MCF 10A (cell line): ENCODE measurements at regions not wholly inside any gene's neighbourhood (a gene's known extent, or its start where the extent isn't known, plus 50 kb on each side); places are given as distances from the start of the nearest gene placed in this dataset.

ENCODE experiments used
- BruUV-seq: library from RNA; stranded (reverse); fragments of 400-500 nt; replicated peaks from 2 replicates; lab custom pipeline; 2021; lab: Mats Ljungman, UMichigan
- CTCF ChIA-PET: fragments of 300-600 bp; sonication (Branson Sonifier 250); formaldehyde crosslinking; extraction: SDS; loops from one replicate; lab custom pipeline; 2021; ENCODE audit warnings: antibody characterized with exemption, inconsistent platforms; lab: Yijun Ruan, JAX
- POLR2A ChIA-PET: fragments of 300-600, 350-650 bp; sonication (Branson Sonifier 250); formaldehyde crosslinking; extraction: SDS; loops from one replicate; lab custom pipeline; 2020; ENCODE audit warnings: antibody characterized with exemption, inconsistent platforms; lab: Yijun Ruan, JAX
- DNase-seq: peaks from one replicate; pipeline ENCODE4 v3.0.0-alpha.2; 2018; ENCODE audit not compliant: unreplicated experiment
- H3K27ac Mint-ChIP-seq: one replicate; pipeline ENCODE4 v1.8.0; 2022; ENCODE audit warnings: mild to moderate bottlenecking, low read depth, mixed read lengths; ENCODE audit not compliant: unreplicated experiment
- H3K27me3 Mint-ChIP-seq: one replicate; pipeline ENCODE4 v1.8.0; 2022; ENCODE audit warnings: mixed read lengths; ENCODE audit not compliant: insufficient read depth, unreplicated experiment
- H3K36me3 Mint-ChIP-seq: one replicate; pipeline ENCODE4 v1.8.0; 2022; ENCODE audit warnings: mild to moderate bottlenecking, moderate library complexity, mixed read lengths; ENCODE audit not compliant: insufficient read depth, unreplicated experiment
- H3K4me1 Mint-ChIP-seq: one replicate; pipeline ENCODE4 v1.8.0; 2022; ENCODE audit warnings: mixed read lengths; ENCODE audit not compliant: insufficient read depth, unreplicated experiment
- H3K4me3 Mint-ChIP-seq: one replicate; pipeline ENCODE4 v1.8.0; 2022; ENCODE audit warnings: mild to moderate bottlenecking, moderate library complexity, mixed read lengths; ENCODE audit not compliant: unreplicated experiment
- H3K9me3 Mint-ChIP-seq: one replicate; pipeline ENCODE4 v1.8.0; 2022; ENCODE audit warnings: mixed read lengths; ENCODE audit not compliant: unreplicated experiment
- intact Hi-C: fragments of 100-400 bp; cut with micrococcal nuclease; formaldehyde crosslinking; loops from 2 replicates; pipeline ENCODE4 v1.14.1; 2022
- TF ChIP-seq, protein P1 (sequence below): fragments of 200-600 bp; IDR thresholded peaks from one replicate; pipeline ENCODE4 v1.8.0; 2022; ENCODE audit warnings: antibody characterized with exemption, mild to moderate bottlenecking; ENCODE audit not compliant: unreplicated experiment

DNA sequence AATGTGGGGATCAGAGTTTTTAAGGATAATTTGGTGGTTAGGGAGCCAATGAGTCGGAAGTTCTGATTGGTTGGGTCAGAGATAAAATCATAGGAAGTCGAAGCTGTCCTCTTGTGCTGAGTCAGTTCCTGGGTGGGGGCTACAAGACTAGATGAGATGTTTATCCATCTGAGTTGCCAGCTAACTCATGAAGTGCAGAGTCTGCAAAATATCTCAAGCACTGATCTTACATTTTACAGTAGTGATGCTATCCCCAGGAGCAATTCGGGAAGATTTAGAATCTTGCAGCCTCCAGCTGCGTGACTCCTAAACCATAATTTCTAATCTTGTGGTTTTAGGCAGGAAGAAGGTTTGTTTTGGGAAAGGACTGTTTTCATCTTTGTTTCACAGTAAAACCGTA lies 565.8 kb upstream of the SPANXN1 start:
- H3K36me3 Mint-ChIP-seq = peaks cover 4% of the 10 kb centered on the region
- intact Hi-C loops = no loop called here
- CTCF ChIA-PET = interaction anchor here (1.0 kb wide), 1 partner anchor 216 kb away, joined by 3 read pairs; no protein-coding TSS in a partner anchor
- no TSS peak for BruUV-seq
- DNase-seq = peak; percentile 50
- H3K27ac Mint-ChIP-seq = no peak overlapping the region
- no peaks in the 10 kb centered on the region for H3K4me1 Mint-ChIP-seq
- no peaks in the 10 kb centered on the region for H3K27me3 Mint-ChIP-seq
- no peaks in the 10 kb centered on the region for H3K9me3 Mint-ChIP-seq
- TF ChIP-seq, protein P1, sequence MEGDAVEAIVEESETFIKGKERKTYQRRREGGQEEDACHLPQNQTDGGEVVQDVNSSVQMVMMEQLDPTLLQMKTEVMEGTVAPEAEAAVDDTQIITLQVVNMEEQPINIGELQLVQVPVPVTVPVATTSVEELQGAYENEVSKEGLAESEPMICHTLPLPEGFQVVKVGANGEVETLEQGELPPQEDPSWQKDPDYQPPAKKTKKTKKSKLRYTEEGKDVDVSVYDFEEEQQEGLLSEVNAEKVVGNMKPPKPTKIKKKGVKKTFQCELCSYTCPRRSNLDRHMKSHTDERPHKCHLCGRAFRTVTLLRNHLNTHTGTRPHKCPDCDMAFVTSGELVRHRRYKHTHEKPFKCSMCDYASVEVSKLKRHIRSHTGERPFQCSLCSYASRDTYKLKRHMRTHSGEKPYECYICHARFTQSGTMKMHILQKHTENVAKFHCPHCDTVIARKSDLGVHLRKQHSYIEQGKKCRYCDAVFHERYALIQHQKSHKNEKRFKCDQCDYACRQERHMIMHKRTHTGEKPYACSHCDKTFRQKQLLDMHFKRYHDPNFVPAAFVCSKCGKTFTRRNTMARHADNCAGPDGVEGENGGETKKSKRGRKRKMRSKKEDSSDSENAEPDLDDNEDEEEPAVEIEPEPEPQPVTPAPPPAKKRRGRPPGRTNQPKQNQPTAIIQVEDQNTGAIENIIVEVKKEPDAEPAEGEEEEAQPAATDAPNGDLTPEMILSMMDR = no peak
- POLR2A ChIA-PET = interaction anchor here (1.5 kb wide), 1 partner anchor 10 kb away, joined by 5 read pairs; no protein-coding TSS in a partner anchor
- no peak overlapping the region for H3K4me3 Mint-ChIP-seq

DNA sequence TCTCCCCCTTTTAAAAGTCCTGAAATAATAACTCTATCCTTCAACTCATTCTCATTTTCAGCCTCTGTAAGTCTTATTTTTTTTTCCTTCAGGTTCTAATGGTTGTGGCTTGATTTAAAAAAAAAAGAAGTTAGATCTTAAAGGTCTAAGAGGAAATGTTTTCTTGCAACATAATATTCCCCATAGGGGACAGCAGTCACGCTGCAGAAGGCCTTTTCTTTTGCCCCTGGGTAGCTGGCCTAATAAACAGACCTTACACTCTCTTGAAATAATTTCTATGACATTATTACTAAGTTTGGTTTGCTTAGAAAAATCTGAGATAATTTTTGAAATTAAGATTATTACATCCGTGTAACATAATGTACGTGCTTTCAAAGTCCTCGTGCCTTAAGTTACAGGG lies 564.1 kb upstream of the SPANXN1 start:
- TF ChIP-seq, protein P1 = no peak
- BruUV-seq = no TSS peak
- H3K27ac Mint-ChIP-seq = peak overlapping the region; percentile 35
- H3K36me3 Mint-ChIP-seq = peaks cover 4% of the 10 kb centered on the region
- H3K4me3 Mint-ChIP-seq = no peak overlapping the region
- no peaks in the 10 kb centered on the region for H3K4me1 Mint-ChIP-seq
- intact Hi-C loops = no loop called here
- no peaks in the 10 kb centered on the region for H3K9me3 Mint-ChIP-seq
- H3K27me3 Mint-ChIP-seq = no peaks in the 10 kb centered on the region
- CTCF ChIA-PET = interaction anchor here (0.6 kb wide), 1 partner anchor 384 kb away, joined by 4 read pairs; no protein-coding TSS in a partner anchor
- POLR2A ChIA-PET = no interaction called here
- no peak for DNase-seq

DNA sequence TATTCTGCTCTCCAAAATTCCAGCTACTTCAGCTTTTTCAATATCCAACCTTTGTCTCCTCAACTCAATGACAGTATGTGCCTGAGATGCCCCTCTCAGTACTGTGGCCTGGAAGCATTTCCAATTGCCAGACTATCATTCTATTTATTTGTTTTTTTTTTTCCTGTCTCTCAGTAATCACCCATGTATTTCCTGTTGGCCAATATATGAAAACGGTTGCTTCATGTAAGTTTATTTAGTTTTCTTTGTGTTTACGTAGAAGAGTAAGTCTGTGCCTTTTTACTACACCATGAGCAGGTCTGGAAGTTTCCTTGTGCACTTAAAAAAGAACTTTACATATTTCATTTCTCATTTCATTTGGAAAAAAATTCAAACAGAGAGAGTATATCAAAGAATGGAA lies 537.5 kb upstream of the SPANXN1 start:
- intact Hi-C loops = no loop called here
- Mint-ChIP-seq H3K9me3 (no peaks in the 10 kb centered on the region), H3K4me3 (no peak overlapping the region), H3K4me1 (peaks cover 24% of the 10 kb centered on the region), H3K36me3 (no peaks in the 10 kb centered on the region), H3K27ac (peak overlapping the region; percentile 14), H3K27me3 (no peaks in the 10 kb centered on the region)
- BruUV-seq = no TSS peak
- TF ChIP-seq, protein P1 = no peak
- DNase-seq = peak; percentile 53
- ChIA-PET POLR2A (no interaction called here), CTCF (no interaction called here)

DNA sequence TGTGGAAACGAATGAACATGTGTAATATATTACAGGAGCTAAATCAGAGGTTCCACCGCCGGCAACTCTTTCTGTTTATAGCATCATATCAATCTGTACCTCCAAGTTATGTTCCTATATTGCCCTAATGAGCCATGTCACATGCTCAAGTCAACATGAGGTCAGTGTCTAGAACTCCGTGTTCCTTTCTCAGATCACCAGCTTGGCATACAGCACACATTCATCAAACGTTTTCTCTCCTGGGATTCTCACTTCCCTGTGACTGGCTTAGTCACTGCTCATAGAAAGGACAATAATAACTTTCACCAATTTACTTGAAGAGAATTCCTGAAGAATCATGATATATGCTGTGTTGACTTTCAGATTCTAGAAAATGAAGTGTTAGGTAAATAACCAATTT lies 532.0 kb upstream of the SPANXN1 start:
- peaks cover 6% of the 10 kb centered on the region for H3K36me3 Mint-ChIP-seq
- no peaks in the 10 kb centered on the region for H3K9me3 Mint-ChIP-seq
- intact Hi-C loops = no loop called here
- no peak overlapping the region for H3K4me3 Mint-ChIP-seq
- no peaks in the 10 kb centered on the region for H3K27me3 Mint-ChIP-seq
- BruUV-seq = no TSS peak
- peak overlapping the region; percentile 75 for H3K27ac Mint-ChIP-seq
- DNase-seq = peak; percentile 45
- ChIA-PET CTCF (interaction anchor here (0.6 kb wide), 2 partner anchors 31 to 178 kb away, joined by 3 read pairs; no protein-coding TSS in a partner anchor), POLR2A (interaction anchor here (0.5 kb wide), 1 partner anchor 1824 kb away, joined by 3 read pairs; no protein-coding TSS in a partner anchor)
- TF ChIP-seq, protein P1 = no peak
- peaks cover 19% of the 10 kb centered on the region for H3K4me1 Mint-ChIP-seq
